Stimulated activated CD4-positive, alpha-beta T cell treated with anti-CD3 and anti-CD28 coated beads, TNF-alpha, amount 100 ng/mL, for 24 hours (primary cell): ENCODE measurements at regions not wholly inside any gene's neighbourhood (a gene's known extent, or its start where the extent isn't known, plus 50 kb on each side); places are given as distances from the start of the nearest gene placed in this dataset.

ENCODE experiments used
- DNase-seq, 3 experiments: peaks; one replicate each; pipeline ENCODE4 v3.0.0-alpha.2; 2020; ENCODE audit warnings: low read depth in 3 of 3

DNA sequence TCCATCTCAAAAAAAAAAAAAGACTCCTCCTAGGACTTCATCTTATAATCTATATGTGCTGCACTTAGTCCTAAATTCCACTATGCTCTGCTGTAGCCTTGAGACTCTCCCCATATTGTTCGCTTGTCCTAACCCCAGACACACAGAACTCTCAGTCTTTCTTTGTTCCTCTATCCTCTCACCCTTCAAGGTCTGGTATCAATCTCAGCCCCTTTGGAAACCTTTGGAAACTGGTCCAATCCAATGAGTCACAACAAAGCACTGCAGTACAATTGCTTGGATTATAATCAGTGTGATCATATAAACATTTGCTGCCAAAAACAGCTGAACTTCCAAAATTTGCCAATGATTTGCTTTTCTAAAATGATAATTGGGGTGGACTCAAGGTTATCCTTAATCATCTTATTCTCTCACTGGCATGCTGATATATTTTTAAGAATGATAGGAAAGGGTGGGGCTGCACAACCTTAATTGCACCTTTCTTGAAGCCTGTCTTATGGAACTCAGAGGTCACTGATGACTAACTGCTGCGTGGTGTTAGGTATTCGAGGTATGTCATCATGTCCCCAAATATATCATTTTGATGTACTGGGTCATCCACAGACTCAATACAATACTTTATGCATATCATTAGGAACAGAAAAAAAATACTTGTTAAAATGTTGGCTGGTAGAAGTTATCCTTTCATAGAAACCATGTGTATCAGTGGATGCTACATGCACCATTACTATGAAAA, 756.7 kb downstream of the NR2F2 start:
- no peak for DNase-seq

- DNase-seq: no peak
Measured at GRCh38 chr15:97091093-97091492, 760.6 kb downstream of the NR2F2 start.

DNA sequence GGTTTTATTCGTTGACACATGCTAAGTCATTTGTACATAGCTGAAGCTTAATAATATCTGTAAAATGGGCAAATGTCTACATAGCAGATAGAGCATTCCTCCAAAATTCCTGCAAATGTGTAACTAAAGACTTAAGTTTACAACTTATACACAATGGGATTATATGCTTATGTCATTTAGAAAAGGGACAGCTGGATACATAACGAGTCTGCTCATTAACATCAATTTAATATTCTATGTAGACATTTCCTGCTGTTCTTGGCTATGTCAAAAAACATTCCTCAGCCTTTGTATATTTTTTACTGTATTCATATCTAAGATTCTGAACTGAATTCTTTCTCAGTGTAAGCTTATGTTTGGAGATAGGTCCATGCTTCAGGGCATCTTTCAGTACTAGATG, 762.2 kb downstream of the NR2F2 start:
- DNase-seq: no peak

DNA sequence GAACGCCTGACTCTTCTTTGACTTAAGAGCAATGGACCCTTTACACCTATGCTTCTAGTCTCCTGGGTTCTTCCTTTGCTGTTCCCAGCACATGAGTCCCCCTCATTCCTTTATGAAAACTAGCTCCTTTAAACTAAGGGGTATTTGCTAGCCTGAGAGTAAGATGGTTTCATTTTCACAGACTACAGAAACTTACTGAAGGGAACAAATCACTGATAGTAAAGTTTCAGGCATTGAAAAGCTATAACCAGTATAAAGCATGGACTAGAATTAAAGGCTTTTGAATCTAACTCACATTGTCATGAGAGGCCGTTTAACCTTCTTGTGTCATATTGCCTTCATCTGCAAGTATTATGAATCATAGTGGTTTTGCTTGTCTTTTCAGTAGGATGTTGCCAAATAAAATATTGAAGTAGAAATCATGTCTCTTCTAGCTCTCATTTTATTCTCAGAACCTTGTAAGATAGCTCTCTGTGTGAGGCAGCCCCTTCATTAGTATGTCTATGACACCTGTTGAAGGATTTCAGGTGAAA, 765.9 kb downstream of the NR2F2 start:
- no peak for DNase-seq

DNA sequence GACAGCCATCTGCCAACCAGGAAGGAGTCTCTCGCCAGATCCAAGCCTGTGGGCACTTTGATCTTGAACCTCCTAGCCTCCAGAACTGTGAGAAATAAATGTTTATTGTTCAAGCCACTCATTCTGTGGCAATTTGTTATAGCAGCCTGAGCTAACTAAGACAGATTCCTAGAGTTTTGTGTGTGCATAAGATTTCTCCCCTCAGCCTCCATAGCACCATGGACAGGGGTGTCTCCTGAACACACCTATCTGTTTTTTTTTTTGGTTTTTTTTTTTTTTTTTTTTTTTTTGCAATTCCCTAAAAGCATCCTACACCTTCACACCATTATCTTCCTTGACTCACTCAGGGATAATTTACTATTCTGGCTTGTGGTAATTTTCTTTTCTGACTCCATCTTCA, 768.5 kb downstream of the NR2F2 start:
- DNase-seq: no peak

DNA sequence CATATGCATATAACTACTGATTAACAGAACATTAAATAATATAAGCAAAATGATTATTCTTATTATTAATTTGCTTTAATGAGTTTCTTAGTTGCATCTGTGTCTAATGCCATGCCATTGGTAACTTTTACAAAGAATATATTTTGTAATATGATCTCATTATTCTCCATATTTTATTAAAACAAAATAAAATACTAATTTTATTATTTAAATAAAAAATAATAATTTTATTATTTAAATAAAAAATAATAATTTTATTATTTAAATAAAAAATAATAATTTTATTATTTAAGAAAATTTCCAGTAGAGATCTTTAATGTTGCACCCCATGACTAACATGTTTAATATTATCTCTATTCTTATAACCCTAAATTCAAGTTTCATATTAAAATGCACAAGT, 771.1 kb downstream of the NR2F2 start:
- DNase-seq: no peak

- no peak for DNase-seq
Measured at GRCh38 chr15:97114900-97115760, 784.6 kb downstream of the NR2F2 start.

DNA sequence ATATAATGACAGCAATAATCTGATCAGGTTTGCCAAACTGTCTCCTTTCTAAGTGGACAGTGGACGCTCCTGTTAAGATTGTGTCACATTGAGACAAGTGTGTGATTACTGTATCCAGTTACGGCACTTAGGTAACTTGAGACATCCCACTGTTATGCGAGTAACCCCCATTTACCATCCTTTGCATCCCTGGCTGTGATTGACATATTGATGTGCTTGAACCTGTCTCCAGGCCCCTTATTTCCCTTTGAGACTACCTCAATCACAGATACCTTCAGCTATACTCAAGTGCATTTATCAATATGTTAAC, 785.2 kb downstream of the NR2F2 start:
- no peak for DNase-seq

DNA sequence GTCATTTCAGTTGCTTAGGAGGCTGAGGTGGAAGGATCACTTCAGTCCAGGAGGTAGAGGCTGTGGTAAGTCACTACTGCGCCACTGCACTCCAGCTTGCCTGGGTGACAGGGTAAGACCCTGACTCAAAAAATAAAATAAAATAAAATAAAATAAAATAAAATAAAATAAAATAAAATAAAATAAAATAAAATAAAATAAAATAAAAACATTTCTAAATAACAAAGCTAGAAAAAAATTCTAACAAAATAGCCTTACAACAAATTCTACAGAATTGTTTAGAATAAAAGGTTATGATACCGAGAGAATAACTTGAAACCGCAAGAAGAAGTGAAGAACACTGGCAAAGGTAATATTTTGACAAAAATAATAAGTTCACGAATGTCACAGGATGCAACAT, 794.3 kb downstream of the NR2F2 start:
- no peak for DNase-seq

GRCh38 chr15:97126553-97127233, 796.2 kb downstream of the NR2F2 start:
- DNase-seq: no peak

DNA sequence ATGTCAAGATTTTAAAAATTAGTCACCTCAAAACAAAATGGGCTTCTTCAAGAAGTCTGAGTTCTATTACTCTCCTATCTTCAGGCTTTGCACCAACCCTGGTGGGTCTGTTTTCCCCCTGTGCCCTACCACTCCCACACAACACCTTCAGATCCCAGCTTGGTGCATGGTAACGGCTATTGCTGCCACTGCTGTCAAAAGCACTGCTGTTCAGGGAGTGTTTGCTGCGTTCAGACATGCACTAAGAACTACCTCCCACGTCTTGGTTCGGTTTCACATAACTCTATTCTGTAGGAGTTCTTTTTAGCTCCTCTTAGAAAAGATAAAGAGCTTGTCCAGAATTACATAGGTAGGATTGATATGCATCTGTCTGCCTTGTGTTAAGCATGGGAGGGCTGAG, 799.2 kb downstream of the NR2F2 start:
- no peak for DNase-seq

GRCh38 chr15:97140216-97140615, 809.7 kb downstream of the NR2F2 start:
- no peak for DNase-seq

- no peak for DNase-seq
Measured at GRCh38 chr15:97141360-97141759, 810.9 kb downstream of the NR2F2 start.

GRCh38 chr15:97141871-97142270, 811.4 kb downstream of the NR2F2 start:
- DNase-seq: no peak

- no peak for DNase-seq
Measured at GRCh38 chr15:97143592-97144376, 813.3 kb downstream of the NR2F2 start.

GRCh38 chr15:97144377-97144711, 813.8 kb downstream of the NR2F2 start:
- no peak for DNase-seq

- DNase-seq: no peak
Measured at GRCh38 chr15:97146929-97147870, 813.3 kb upstream of the ARRDC4 start.

DNA sequence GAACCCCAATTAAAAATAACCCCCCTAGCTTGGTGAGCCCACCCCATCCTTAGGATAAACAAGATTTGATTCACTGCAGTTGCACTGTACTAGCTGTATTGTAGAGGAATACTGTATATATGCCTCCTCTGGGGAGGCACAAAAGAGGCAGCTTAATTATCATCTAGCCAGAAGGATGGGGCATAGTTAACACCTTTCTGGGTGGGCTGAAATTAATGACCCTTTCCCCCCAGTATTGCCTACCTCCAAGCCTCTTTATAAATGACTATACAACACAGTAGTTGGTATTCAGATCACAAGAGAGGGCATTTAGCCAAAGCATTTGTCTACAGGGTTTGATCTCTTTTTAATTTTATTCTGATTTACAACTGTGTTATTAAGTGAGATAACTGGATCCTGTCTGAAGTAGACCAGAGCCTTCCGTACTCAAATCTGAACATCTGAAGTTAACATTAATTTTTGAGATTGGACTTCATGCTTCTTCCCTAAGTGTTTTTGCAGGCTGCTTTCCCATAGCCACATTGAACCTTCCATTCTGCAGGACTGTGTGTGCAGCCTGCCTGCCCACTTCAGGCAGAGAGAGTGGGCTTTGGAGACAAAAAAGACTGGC, 807.0 kb upstream of the ARRDC4 start:
- no peak for DNase-seq

GRCh38 chr15:97156739-97157265, 803.7 kb upstream of the ARRDC4 start:
- no peak for DNase-seq
